ENCODE measurements at regions not wholly inside any gene's neighbourhood (a gene's known extent, or its start where the extent isn't known, plus 50 kb on each side); places are given as distances from the start of the nearest gene placed in this dataset.

DNA sequence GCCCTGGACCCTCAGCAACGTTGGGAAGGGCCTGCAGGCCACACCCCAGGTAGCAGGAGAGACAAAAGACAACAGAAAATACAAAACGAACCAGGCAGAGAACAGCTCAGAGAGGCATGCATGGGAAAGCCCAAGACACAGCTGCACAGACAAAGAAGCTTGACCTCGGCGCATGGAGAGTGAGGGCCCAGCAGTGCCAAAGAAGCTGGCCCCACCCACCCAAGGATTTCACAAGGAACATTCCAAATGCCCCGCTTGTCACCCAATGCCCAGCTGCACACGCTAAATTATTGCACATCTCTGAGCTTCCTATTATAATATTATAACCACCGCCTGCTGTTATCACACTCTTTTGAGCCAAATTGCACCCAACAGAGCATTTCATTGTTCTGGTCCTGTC lies 147.7 kb upstream of the TBL1X start:
- TF ChIP-seq, protein P1, sequence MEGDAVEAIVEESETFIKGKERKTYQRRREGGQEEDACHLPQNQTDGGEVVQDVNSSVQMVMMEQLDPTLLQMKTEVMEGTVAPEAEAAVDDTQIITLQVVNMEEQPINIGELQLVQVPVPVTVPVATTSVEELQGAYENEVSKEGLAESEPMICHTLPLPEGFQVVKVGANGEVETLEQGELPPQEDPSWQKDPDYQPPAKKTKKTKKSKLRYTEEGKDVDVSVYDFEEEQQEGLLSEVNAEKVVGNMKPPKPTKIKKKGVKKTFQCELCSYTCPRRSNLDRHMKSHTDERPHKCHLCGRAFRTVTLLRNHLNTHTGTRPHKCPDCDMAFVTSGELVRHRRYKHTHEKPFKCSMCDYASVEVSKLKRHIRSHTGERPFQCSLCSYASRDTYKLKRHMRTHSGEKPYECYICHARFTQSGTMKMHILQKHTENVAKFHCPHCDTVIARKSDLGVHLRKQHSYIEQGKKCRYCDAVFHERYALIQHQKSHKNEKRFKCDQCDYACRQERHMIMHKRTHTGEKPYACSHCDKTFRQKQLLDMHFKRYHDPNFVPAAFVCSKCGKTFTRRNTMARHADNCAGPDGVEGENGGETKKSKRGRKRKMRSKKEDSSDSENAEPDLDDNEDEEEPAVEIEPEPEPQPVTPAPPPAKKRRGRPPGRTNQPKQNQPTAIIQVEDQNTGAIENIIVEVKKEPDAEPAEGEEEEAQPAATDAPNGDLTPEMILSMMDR (IDR thresholded peaks at IDR 0.05; ENCODE audit: insufficient read depth in 1 of 2, low read depth in 1 of 2, low read length in 1 of 2, severe bottlenecking in 1 of 2, unreplicated experiment in 1 of 2), result no peak
- intact Hi-C loops (cut with micrococcal nuclease; ENCODE audit: unreplicated experiment), result no loop called here
- Histone ChIP-seq H3K4me1 (peaks cover 4% of the 10 kb centered on the region; the same call in 1 of the 2 replicates), H3K27me3 (replicated peaks; ENCODE audit: control insufficient read depth, insufficient read depth, low read length) (no peaks in the 10 kb centered on the region), H3K9me3 (no peaks in the 10 kb centered on the region), H3K36me3 (ENCODE audit: control insufficient read depth, insufficient read depth, low read length) (no peaks in the 10 kb centered on the region), H3K4me3 (ENCODE audit: low read depth, low read length) (no peak overlapping the region)
- CTCF ChIA-PET, result no interaction called here
- Mint-ChIP-seq H3K9me3 (ENCODE audit: unreplicated experiment) (no peaks in the 10 kb centered on the region), H3K4me3 (ENCODE audit: unreplicated experiment) (no peak overlapping the region), H3K4me1 (ENCODE audit: low read depth, unreplicated experiment) (peaks cover 6% of the 10 kb centered on the region), H3K27ac (ENCODE audit: unreplicated experiment) (no peak overlapping the region), H3K27me3 (ENCODE audit: insufficient read depth, unreplicated experiment) (no peaks in the 10 kb centered on the region), H3K36me3 (ENCODE audit: insufficient read depth, unreplicated experiment) (no peaks in the 10 kb centered on the region)
- BruUV-seq (replicated peaks), result no TSS peak
- POLR2A ChIA-PET, result no interaction called here
- no peak for DNase-seq

DNA sequence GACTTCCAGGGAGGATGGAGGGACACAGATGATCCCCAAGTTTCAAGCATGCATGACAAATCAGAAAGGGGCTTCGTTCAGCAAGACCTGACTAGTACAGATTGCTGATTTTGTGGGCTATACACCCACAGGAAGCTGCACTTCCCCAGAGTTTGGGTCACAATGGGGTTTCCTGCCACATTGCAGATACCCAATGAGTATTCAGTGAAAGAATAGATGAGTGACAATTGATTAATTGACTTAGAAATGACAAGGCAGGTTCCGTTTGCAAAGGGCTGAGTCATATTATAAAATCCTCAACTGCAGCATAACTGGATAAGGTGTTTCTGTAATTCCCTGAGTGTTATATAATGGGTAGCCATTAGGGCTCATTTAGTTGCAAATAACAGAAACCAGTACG lies 146.6 kb upstream of the TBL1X start:
- H3K27me3 Mint-ChIP-seq (ENCODE audit: insufficient read depth, unreplicated experiment), result no peaks in the 10 kb centered on the region
- H3K36me3 Mint-ChIP-seq (ENCODE audit: insufficient read depth, unreplicated experiment), result no peaks in the 10 kb centered on the region
- H3K27ac Mint-ChIP-seq (ENCODE audit: unreplicated experiment), result no peak overlapping the region
- ChIA-PET CTCF (no interaction called here), POLR2A (no interaction called here)
- H3K9me3 ChIP-seq, result no peaks in the 10 kb centered on the region
- TF ChIP-seq, protein P1 (IDR thresholded peaks at IDR 0.05; ENCODE audit: insufficient read depth in 1 of 2, low read depth in 1 of 2, low read length in 1 of 2, severe bottlenecking in 1 of 2, unreplicated experiment in 1 of 2), result no peak
- no peak for DNase-seq
- no TSS peak for BruUV-seq (replicated peaks)
- no peak overlapping the region for H3K4me3 ChIP-seq (ENCODE audit: low read depth, low read length)
- H3K4me3 Mint-ChIP-seq (ENCODE audit: unreplicated experiment), result no peak overlapping the region
- H3K27me3 ChIP-seq (replicated peaks; ENCODE audit: control insufficient read depth, insufficient read depth, low read length), result no peaks in the 10 kb centered on the region
- H3K36me3 ChIP-seq (ENCODE audit: control insufficient read depth, insufficient read depth, low read length), result no peaks in the 10 kb centered on the region
- intact Hi-C loops (cut with micrococcal nuclease; ENCODE audit: unreplicated experiment), result no loop called here
- peaks cover 6% of the 10 kb centered on the region for H3K4me1 Mint-ChIP-seq (ENCODE audit: low read depth, unreplicated experiment)
- H3K4me1 ChIP-seq, result peaks cover 4% of the 10 kb centered on the region; the same call in 1 of the 2 replicates
- H3K9me3 Mint-ChIP-seq (ENCODE audit: unreplicated experiment), result no peaks in the 10 kb centered on the region

DNA sequence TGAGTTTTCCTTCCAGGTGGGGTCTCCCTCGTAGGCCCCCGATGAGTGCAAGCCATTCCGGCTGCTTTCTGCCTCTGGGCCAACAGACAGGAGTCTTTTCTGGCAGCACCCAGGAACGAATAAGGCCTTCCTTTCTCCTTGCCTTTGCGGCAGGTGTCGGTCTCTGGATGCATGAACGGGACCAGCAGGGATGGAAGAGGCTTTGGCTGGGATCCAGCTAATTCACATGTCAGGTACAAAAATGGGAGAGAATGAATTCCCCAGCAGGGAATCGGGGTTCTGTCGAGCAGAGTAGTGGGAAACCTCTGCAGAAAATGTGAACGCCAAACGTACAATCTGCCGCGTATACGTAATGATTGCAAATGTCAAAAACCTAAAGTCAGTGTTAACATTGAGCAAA lies 146.1 kb upstream of the TBL1X start:
- CTCF ChIA-PET, result no interaction called here
- H3K9me3 Mint-ChIP-seq (ENCODE audit: unreplicated experiment), result no peaks in the 10 kb centered on the region
- peaks cover 6% of the 10 kb centered on the region for H3K4me1 Mint-ChIP-seq (ENCODE audit: low read depth, unreplicated experiment)
- intact Hi-C loops (cut with micrococcal nuclease; ENCODE audit: unreplicated experiment), result no loop called here
- H3K4me3 ChIP-seq (ENCODE audit: low read depth, low read length), result no peak overlapping the region
- H3K9me3 ChIP-seq, result no peaks in the 10 kb centered on the region
- H3K27me3 ChIP-seq (replicated peaks; ENCODE audit: control insufficient read depth, insufficient read depth, low read length), result no peaks in the 10 kb centered on the region
- TF ChIP-seq, protein P1 (IDR thresholded peaks at IDR 0.05; ENCODE audit: insufficient read depth in 1 of 2, low read depth in 1 of 2, low read length in 1 of 2, severe bottlenecking in 1 of 2, unreplicated experiment in 1 of 2), result no peak
- POLR2A ChIA-PET, result no interaction called here
- DNase-seq, result no peak
- H3K27ac Mint-ChIP-seq (ENCODE audit: unreplicated experiment), result no peak overlapping the region
- H3K36me3 Mint-ChIP-seq (ENCODE audit: insufficient read depth, unreplicated experiment), result no peaks in the 10 kb centered on the region
- BruUV-seq (replicated peaks), result no TSS peak
- no peaks in the 10 kb centered on the region for H3K36me3 ChIP-seq (ENCODE audit: control insufficient read depth, insufficient read depth, low read length)
- H3K4me3 Mint-ChIP-seq (ENCODE audit: unreplicated experiment), result no peak overlapping the region
- peaks cover 4% of the 10 kb centered on the region; the same call in 1 of the 2 replicates for H3K4me1 ChIP-seq
- H3K27me3 Mint-ChIP-seq (ENCODE audit: insufficient read depth, unreplicated experiment), result no peaks in the 10 kb centered on the region

Data from Caco-2 (cell line).